ENCODE measurements at regions not wholly inside any gene's neighbourhood (a gene's known extent, or its start where the extent isn't known, plus 50 kb on each side); places are given as distances from the start of the nearest gene placed in this dataset.

- DNase-seq (ENCODE audit: low read depth in 2 of 2): no peak
Observed at GRCh38 chr3:101084404-101084803, 91.2 kb upstream of the ABI3BP start.

GRCh38 chr3:101081999-101082398, 88.8 kb upstream of the ABI3BP start:
- DNase-seq (ENCODE audit: low read depth in 2 of 2): no peak

GRCh38 chr3:101081446-101081845, 88.2 kb upstream of the ABI3BP start:
- DNase-seq (ENCODE audit: low read depth in 2 of 2): no peak

- DNase-seq (ENCODE audit: low read depth in 2 of 2): no peak
Observed at GRCh38 chr3:101077361-101078011, 84.3 kb upstream of the ABI3BP start.

GRCh38 chr3:101074518-101074917, 81.3 kb upstream of the ABI3BP start:
- DNase-seq (ENCODE audit: low read depth in 2 of 2): no peak

- DNase-seq (ENCODE audit: low read depth in 2 of 2): no peak
Observed at GRCh38 chr3:101072300-101072699, 79.1 kb upstream of the ABI3BP start.

- no peak for DNase-seq (ENCODE audit: low read depth in 2 of 2)
Observed at GRCh38 chr3:101070799-101071121, 77.5 kb upstream of the ABI3BP start.

- DNase-seq (ENCODE audit: low read depth in 2 of 2): peak; percentile 3 to 10
Observed at GRCh38 chr3:101069901-101070798, 76.9 kb upstream of the ABI3BP start.

- no peak for DNase-seq (ENCODE audit: low read depth in 2 of 2)
Observed at GRCh38 chr3:101068876-101069606, 75.8 kb upstream of the ABI3BP start.

GRCh38 chr3:101066711-101067129, 73.5 kb upstream of the ABI3BP start:
- no peak for DNase-seq (ENCODE audit: low read depth in 2 of 2)

- DNase-seq (ENCODE audit: low read depth in 2 of 2): no peak
Observed at GRCh38 chr3:101065962-101066361, 72.7 kb upstream of the ABI3BP start.

- no peak for DNase-seq (ENCODE audit: low read depth in 2 of 2)
Observed at GRCh38 chr3:101063401-101063800, 70.2 kb upstream of the ABI3BP start.

GRCh38 chr3:101061312-101061711, 68.1 kb upstream of the ABI3BP start:
- no peak for DNase-seq (ENCODE audit: low read depth in 2 of 2)

- no peak for DNase-seq (ENCODE audit: low read depth in 2 of 2)
Observed at GRCh38 chr3:101050866-101051265, 57.6 kb upstream of the ABI3BP start.

- DNase-seq (ENCODE audit: low read depth in 2 of 2): no peak
Observed at GRCh38 chr3:101050046-101050445, 56.8 kb upstream of the ABI3BP start.

- no peak for DNase-seq (ENCODE audit: low read depth in 2 of 2)
Observed at GRCh38 chr3:101049532-101049931, 56.3 kb upstream of the ABI3BP start.

- no peak for DNase-seq (ENCODE audit: low read depth in 2 of 2)
Observed at GRCh38 chr3:101043687-101044078, 50.5 kb upstream of the ABI3BP start.

- DNase-seq (ENCODE audit: low read depth in 2 of 2): no peak
Observed at GRCh38 chr3:101042996-101043686, 49.9 kb upstream of the ABI3BP start.

Data from stimulated activated CD8-positive, alpha-beta memory T cell treated with anti-CD3 and anti-CD28 coated beads, Interleukin-7, amount 100 ng/mL, for 4 hours (primary cell).